ENCODE measurements at regions not wholly inside any gene's neighbourhood (a gene's known extent, or its start where the extent isn't known, plus 50 kb on each side); places are given as distances from the start of the nearest gene placed in this dataset.

DNA sequence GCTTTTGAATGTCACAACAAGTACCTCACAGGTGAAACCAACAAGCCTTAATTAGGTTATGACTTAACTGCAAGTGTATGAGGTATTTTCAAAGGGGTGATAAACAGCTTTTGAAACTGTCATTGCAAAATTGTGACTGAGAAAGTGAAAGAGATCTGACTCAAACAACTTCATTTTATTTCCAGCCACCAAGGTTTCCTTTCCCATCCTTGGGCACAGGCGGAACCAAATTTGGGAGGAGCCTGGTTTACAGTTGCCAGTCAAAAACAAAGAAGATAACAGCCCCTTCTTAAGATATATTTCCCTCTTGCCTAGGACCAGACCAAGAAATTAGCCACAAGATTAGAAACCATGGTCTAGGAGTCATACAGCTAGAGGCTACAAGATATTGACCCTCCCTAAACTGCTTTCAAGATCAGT, 417.1 kb downstream of the CSNK1G3 start:
- TF ChIP-seq ZNF165 (CRISPR knock-in tag; IDR thresholded peaks at IDR 0.05; ENCODE audit: borderline replicate concordance) (no peak), POLR2A (conservative IDR thresholded peaks at IDR 0.05) (no peak), ADNP (tag; IDR thresholded peaks at IDR 0.05) (no peak), RFX7 (CRISPR knock-in tag; IDR thresholded peaks at IDR 0.05) (no peak), CBX2 (IDR thresholded peaks at IDR 0.05; ENCODE audit: insufficient read depth, low read length, poor library complexity, severe bottlenecking) (no peak), MAFK (IDR thresholded peaks at IDR 0.05; ENCODE audit: low read length) (no peak), FOXK1 (CRISPR knock-in tag; IDR thresholded peaks at IDR 0.05; ENCODE audit: borderline replicate concordance) (no peak), HEY1 (CRISPR knock-in tag; IDR thresholded peaks at IDR 0.05; ENCODE audit: borderline replicate concordance) (no peak), PHF8 (IDR thresholded peaks at IDR 0.05; ENCODE audit: borderline replicate concordance, low read length) (no peak), NRF1 (conservative IDR thresholded peaks at IDR 0.05 in 1 of 2, IDR thresholded peaks at IDR 0.05 in 1 of 2) (no peak), KLF6 (CRISPR knock-in tag; IDR thresholded peaks at IDR 0.05; ENCODE audit: borderline replicate concordance) (no peak)
- TF ChIP-seq, protein P1, sequence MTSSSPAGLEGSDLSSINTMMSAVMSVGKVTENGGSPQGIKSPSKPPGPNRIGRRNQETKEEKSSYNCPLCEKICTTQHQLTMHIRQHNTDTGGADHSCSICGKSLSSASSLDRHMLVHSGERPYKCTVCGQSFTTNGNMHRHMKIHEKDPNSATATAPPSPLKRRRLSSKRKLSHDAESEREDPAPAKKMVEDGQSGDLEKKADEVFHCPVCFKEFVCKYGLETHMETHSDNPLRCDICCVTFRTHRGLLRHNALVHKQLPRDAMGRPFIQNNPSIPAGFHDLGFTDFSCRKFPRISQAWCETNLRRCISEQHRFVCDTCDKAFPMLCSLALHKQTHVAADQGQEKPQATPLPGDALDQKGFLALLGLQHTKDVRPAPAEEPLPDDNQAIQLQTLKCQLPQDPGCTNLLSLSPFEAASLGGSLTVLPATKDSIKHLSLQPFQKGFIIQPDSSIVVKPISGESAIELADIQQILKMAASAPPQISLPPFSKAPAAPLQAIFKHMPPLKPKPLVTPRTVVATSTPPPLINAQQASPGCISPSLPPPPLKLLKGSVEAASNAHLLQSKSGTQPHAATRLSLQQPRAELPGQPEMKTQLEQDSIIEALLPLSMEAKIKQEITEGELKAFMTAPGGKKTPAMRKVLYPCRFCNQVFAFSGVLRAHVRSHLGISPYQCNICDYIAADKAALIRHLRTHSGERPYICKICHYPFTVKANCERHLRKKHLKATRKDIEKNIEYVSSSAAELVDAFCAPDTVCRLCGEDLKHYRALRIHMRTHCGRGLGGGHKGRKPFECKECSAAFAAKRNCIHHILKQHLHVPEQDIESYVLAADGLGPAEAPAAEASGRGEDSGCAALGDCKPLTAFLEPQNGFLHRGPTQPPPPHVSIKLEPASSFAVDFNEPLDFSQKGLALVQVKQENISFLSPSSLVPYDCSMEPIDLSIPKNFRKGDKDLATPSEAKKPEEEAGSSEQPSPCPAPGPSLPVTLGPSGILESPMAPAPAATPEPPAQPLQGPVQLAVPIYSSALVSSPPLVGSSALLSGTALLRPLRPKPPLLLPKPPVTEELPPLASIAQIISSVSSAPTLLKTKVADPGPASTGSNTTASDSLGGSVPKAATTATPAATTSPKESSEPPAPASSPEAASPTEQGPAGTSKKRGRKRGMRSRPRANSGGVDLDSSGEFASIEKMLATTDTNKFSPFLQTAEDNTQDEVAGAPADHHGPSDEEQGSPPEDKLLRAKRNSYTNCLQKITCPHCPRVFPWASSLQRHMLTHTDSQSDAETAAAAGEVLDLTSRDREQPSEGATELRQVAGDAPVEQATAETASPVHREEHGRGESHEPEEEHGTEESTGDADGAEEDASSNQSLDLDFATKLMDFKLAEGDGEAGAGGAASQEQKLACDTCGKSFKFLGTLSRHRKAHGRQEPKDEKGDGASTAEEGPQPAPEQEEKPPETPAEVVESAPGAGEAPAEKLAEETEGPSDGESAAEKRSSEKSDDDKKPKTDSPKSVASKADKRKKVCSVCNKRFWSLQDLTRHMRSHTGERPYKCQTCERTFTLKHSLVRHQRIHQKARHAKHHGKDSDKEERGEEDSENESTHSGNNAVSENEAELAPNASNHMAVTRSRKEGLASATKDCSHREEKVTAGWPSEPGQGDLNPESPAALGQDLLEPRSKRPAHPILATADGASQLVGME (CRISPR knock-in tag; IDR thresholded peaks at IDR 0.05), result no peak
- TF ChIP-seq, protein P2, sequence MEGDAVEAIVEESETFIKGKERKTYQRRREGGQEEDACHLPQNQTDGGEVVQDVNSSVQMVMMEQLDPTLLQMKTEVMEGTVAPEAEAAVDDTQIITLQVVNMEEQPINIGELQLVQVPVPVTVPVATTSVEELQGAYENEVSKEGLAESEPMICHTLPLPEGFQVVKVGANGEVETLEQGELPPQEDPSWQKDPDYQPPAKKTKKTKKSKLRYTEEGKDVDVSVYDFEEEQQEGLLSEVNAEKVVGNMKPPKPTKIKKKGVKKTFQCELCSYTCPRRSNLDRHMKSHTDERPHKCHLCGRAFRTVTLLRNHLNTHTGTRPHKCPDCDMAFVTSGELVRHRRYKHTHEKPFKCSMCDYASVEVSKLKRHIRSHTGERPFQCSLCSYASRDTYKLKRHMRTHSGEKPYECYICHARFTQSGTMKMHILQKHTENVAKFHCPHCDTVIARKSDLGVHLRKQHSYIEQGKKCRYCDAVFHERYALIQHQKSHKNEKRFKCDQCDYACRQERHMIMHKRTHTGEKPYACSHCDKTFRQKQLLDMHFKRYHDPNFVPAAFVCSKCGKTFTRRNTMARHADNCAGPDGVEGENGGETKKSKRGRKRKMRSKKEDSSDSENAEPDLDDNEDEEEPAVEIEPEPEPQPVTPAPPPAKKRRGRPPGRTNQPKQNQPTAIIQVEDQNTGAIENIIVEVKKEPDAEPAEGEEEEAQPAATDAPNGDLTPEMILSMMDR (IDR thresholded peaks at IDR 0.05 in 2 of 3, conservative IDR thresholded peaks at IDR 0.05 in 1 of 3; ENCODE audit: insufficient read depth in 2 of 3, low read depth in 1 of 3, low read length in 3 of 3), result no peak

All from K562 (cell line).